DND-41 (cell line): ENCODE measurements at regions not wholly inside any gene's neighbourhood (a gene's known extent, or its start where the extent isn't known, plus 50 kb on each side); places are given as distances from the start of the nearest gene placed in this dataset.

ENCODE experiments used
- EZH2 ChIP-seq: IDR thresholded peaks from 3 replicates; pipeline ENCODE4 v1.6.1; 2012; ENCODE audit warnings: borderline replicate concordance, low read depth, mild to moderate bottlenecking, moderate library complexity, low read length, inconsistent platforms; ENCODE audit not compliant: severe bottlenecking
- TF ChIP-seq, protein P1 (sequence below): IDR thresholded peaks from 2 replicates; pipeline ENCODE4 v1.5.1; 2012; ENCODE audit warnings: borderline replicate concordance, low read length, moderate library complexity, mild to moderate bottlenecking; ENCODE audit not compliant: poor library complexity, severe bottlenecking; ENCODE audit errors: extremely low read depth

- TF ChIP-seq, protein P1, sequence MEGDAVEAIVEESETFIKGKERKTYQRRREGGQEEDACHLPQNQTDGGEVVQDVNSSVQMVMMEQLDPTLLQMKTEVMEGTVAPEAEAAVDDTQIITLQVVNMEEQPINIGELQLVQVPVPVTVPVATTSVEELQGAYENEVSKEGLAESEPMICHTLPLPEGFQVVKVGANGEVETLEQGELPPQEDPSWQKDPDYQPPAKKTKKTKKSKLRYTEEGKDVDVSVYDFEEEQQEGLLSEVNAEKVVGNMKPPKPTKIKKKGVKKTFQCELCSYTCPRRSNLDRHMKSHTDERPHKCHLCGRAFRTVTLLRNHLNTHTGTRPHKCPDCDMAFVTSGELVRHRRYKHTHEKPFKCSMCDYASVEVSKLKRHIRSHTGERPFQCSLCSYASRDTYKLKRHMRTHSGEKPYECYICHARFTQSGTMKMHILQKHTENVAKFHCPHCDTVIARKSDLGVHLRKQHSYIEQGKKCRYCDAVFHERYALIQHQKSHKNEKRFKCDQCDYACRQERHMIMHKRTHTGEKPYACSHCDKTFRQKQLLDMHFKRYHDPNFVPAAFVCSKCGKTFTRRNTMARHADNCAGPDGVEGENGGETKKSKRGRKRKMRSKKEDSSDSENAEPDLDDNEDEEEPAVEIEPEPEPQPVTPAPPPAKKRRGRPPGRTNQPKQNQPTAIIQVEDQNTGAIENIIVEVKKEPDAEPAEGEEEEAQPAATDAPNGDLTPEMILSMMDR = no peak
- TF ChIP-seq EZH2 = no peak
These were observed 70.6 kb upstream of the PIK3CG start for GRCh38 chr7:106794276-106795083.
